AG04450 (cell line): ENCODE measurements at regions not wholly inside any gene's neighbourhood (a gene's known extent, or its start where the extent isn't known, plus 50 kb on each side); places are given as distances from the start of the nearest gene placed in this dataset.

Source experiments
- CTCF ChIA-PET: fragments of 300-600, 350-600 bp; formaldehyde crosslinking; extraction: SDS; loops from one replicate; lab custom pipeline; 2022; ENCODE audit warnings: antibody characterized with exemption, inconsistent platforms; lab: Charles Lee
- POLR2A ChIA-PET: fragments of 350-600 bp; formaldehyde crosslinking; extraction: SDS; loops from one replicate; lab custom pipeline; 2021; ENCODE audit warnings: antibody characterized with exemption, inconsistent platforms; lab: Yijun Ruan, JAX
- DNase-seq: peaks from one replicate; pipeline ENCODE4 v3.0.0-alpha.2; 2011; ENCODE audit warnings: low read depth, low spot score
- H3K27ac ChIP-seq: one replicate; pipeline ENCODE4 v1.5.1; 2012; ENCODE audit warnings: low read depth, low read length, control low read depth
- H3K27me3 ChIP-seq: one replicate; pipeline ENCODE4 v1.6.0; 2012; ENCODE audit warnings: low read length; ENCODE audit not compliant: control insufficient read depth, insufficient read depth
- H3K4me3 ChIP-seq: 2 replicates; pipeline ENCODE4 v1.5.1; 2011; ENCODE audit warnings: mild to moderate bottlenecking, low read depth, low read length, control low read depth
- H3K9me3 ChIP-seq: 2 replicates; pipeline ENCODE4 v1.5.1; 2012; ENCODE audit warnings: low read length; ENCODE audit not compliant: control insufficient read depth, insufficient read depth
- CTCF ChIP-seq: IDR thresholded peaks from 2 replicates; pipeline ENCODE4 v1.5.1; 2011; ENCODE audit warnings: low read depth, low read length, control low read depth, inconsistent platforms

- H3K4me3 ChIP-seq, result no peak overlapping the region
- ChIA-PET POLR2A (no interaction called here), CTCF (no interaction called here)
- no peak for TF ChIP-seq CTCF
- peaks cover 5% of the 10 kb centered on the region for H3K9me3 ChIP-seq
- no peak for DNase-seq
- H3K27ac ChIP-seq, result no peak overlapping the region
- no peaks in the 10 kb centered on the region for H3K27me3 ChIP-seq
Measured at GRCh38 chr18:1393929-1394328, 489.3 kb downstream of the ADCYAP1 start.

GRCh38 chr18:1394426-1394825 is 489.8 kb downstream of the ADCYAP1 start:
- POLR2A ChIA-PET, result no interaction called here

GRCh38 chr18:1394966-1395365 is 490.3 kb downstream of the ADCYAP1 start:
- H3K4me3 ChIP-seq, result no peak overlapping the region
- DNase-seq, result no peak
- POLR2A ChIA-PET, result no interaction called here
- peaks cover 5% of the 10 kb centered on the region for H3K9me3 ChIP-seq
- no peak for TF ChIP-seq CTCF
- no peaks in the 10 kb centered on the region for H3K27me3 ChIP-seq
- CTCF ChIA-PET, result no interaction called here
- no peak overlapping the region for H3K27ac ChIP-seq

More at GRCh38 chr18:1394426-1394825, 489.8 kb downstream of the ADCYAP1 start:
- TF ChIP-seq CTCF, result no peak
- CTCF ChIA-PET, result no interaction called here
- Histone ChIP-seq H3K27me3 (no peaks in the 10 kb centered on the region), H3K27ac (no peak overlapping the region), H3K4me3 (no peak overlapping the region), H3K9me3 (peaks cover 5% of the 10 kb centered on the region)
- no peak for DNase-seq

- TF ChIP-seq CTCF, result no peak
Measured at GRCh38 chr18:1408376-1408775, 503.7 kb downstream of the ADCYAP1 start.

GRCh38 chr18:1412655-1413322 is 508.1 kb downstream of the ADCYAP1 start:
- H3K27me3 ChIP-seq, result no peaks in the 10 kb centered on the region
- TF ChIP-seq CTCF, result no peak
- no peak overlapping the region for H3K27ac ChIP-seq
- DNase-seq, result no peak
- no peak overlapping the region for H3K4me3 ChIP-seq
- H3K9me3 ChIP-seq, result peaks cover 13% of the 10 kb centered on the region
- CTCF ChIA-PET, result no interaction called here
- POLR2A ChIA-PET, result no interaction called here

More at GRCh38 chr18:1408376-1408775, 503.7 kb downstream of the ADCYAP1 start:
- CTCF ChIA-PET, result no interaction called here
- Histone ChIP-seq H3K9me3 (peaks cover 9% of the 10 kb centered on the region), H3K27ac (no peak overlapping the region), H3K27me3 (no peaks in the 10 kb centered on the region), H3K4me3 (no peak overlapping the region)
- POLR2A ChIA-PET, result no interaction called here
- no peak for DNase-seq
